HG03066 (cell line): ENCODE measurements at regions not wholly inside any gene's neighbourhood (a gene's known extent, or its start where the extent isn't known, plus 50 kb on each side); places are given as distances from the start of the nearest gene placed in this dataset.
"Not testable (repeated sequence)": the region's sequence is repeated elsewhere in the genome, so short reads cannot be mapped to it uniquely, and the experiment has no call there.

Source experiments
- ATAC-seq: cut with Tn5 transposase; IDR thresholded peaks from one replicate; pipeline ENCODE4 v1.9.1; 2021; ENCODE audit warnings: low read depth; ENCODE audit not compliant: unreplicated experiment

GRCh38 chr6:58067867-58068548 is 750.6 kb downstream of the PRIM2 start:
- ATAC-seq, result not testable (repeated sequence)

DNA sequence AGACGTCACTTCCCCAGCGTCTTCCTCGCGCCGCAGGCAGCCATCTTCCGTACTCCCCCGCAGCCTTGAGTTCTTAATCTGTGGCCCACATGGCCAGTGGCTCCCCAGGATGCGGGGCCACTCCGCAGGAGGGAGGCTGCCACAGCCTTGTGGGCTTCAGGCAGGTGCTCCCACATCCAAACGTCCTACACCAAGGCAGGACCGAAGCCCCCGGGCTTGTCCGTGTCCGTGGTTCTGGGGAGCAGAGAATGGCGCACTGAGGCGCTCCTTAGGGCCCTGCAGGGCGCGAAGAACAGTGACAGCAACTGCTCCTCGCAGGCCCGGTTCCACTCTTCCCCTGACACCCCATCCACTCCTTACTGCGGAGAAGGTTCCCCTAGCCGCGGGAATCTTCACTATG is 755.8 kb downstream of the PRIM2 start:
- no peak for ATAC-seq

GRCh38 chr6:58090067-58090466 is 772.6 kb downstream of the PRIM2 start:
- ATAC-seq, result not testable (repeated sequence)

GRCh38 chr6:58097251-58097650 is 779.8 kb downstream of the PRIM2 start:
- not testable (repeated sequence) for ATAC-seq

DNA sequence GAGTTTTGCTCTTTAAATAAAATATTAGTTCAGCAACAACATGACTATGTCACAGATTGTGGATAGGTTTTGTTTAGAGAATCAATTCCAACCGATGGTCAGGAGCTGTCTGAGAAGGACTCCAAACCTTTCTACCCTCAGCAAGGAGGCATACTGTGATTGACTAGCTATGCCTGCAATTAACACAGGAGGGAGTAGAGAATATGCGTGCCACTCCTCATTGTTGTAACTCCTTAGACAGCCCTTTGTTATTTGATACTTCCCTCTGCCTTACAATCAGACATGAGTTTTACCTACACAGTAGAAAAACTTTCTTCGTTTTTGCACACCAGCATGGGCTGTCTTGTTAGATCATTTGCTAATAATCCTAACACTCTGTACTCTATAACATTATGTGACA is 796.5 kb downstream of the PRIM2 start:
- no peak for ATAC-seq

GRCh38 chr6:58117162-58117561 is 799.7 kb downstream of the PRIM2 start:
- ATAC-seq, result not testable (repeated sequence)

DNA sequence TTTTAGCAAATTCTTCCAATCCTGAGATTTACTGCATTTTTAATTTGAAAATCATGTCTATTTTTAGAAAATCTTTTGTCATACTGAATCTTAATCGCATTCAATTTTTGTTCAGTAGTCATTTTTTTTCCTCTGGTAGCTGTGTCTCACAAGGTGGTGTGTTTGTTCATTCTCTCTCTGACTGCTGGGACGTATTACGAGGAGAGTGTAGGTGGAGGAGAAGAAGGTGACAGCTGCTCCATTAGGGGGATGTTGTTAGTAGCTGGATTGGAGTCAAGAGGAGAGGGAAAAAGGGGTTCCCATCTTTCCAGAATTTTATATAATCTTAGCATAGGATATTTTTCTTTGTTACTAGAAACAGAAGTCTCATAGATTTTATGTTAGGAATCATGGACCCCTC is 804.2 kb downstream of the PRIM2 start:
- not testable (repeated sequence) for ATAC-seq

DNA sequence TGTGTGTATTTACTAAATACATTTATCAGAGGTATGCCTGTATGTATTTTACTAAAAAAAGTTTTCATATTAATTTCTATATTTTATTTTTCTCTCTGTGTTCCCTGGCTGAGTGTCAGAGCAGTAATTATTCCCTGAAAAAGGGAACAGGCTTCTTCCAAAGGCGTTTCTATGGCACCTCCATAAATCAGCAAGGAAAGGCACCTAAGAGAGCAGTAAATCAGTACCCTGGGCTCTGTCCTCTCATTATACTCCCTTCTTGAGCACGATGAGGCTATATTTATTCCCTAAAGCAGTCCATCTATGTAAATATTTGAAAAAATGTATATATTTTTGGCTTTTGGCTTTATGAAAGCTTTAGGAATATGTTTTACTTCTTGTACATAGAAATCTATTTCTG is 806.3 kb downstream of the PRIM2 start:
- ATAC-seq, result not testable (repeated sequence)

GRCh38 chr6:58128549-58128948 is 811.1 kb downstream of the PRIM2 start:
- ATAC-seq, result not testable (repeated sequence)

DNA sequence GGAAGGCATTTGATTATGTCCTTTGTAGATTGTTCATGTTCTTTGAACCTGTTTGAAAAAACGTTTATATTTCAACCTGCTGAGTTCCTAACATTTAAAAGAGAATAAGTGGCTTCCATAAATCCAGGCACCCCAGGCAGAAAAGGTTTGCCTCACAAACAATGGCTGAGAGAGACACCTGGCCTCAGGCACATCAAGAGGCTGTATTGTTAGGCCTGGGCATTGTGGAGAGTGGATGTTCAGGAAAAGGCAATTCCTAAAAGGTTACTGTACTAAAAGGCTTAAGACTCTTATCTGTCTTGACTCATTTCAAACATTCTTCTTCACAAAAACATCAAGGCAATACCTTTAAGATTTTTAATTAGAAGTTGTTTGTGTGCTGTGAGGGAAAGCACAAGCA is 811.7 kb downstream of the PRIM2 start:
- not testable (repeated sequence) for ATAC-seq

- not testable (repeated sequence) for ATAC-seq
These were observed 822.3 kb downstream of the PRIM2 start for GRCh38 chr6:58139746-58140145.

DNA sequence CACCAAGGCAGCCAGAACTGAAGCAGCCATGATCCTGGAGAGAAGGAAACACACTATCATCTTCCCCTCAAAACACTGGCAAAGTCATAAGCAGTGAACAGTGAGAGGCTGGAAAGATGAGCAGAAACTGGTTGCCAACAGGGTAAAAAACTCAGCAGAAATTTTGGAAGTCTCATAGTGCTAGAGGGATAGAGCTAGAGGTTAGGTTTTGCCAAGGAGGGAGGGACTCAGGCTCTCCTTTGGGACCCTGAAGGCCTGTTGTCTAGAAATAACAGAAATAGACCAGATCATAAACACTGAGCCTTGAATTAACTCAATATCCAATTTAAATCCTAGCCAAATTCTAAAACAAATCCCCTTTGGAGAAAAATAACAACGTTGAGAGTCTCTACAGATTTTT is 853.6 kb downstream of the PRIM2 start:
- ATAC-seq, result not testable (repeated sequence)

DNA sequence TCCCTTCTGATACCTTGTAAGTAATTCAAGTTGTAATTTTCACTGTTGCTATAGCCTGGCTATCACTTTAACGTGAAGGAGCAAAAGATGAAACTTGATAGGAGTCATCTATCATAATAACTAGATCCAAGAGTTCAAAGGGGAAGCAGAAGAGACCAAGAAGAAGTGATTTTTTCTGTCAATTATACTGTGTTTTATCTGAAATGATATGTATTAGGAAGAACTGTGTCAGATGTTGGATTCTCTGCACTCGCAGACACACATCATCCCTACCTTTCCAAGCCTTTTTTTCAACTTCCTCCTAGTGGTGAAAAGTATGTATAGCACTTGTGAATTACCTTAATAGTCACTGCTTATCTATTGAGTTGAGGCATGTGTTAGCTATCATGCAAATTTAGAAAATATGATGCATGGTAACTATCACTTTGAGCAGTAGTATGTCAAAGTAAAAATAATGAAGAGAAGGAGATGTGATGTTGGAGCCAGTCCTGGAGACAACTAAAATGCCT is 864.2 kb downstream of the PRIM2 start:
- not testable (repeated sequence) for ATAC-seq

- not testable (repeated sequence) for ATAC-seq
These were observed 867.9 kb downstream of the PRIM2 start for GRCh38 chr6:58185300-58185699.

DNA sequence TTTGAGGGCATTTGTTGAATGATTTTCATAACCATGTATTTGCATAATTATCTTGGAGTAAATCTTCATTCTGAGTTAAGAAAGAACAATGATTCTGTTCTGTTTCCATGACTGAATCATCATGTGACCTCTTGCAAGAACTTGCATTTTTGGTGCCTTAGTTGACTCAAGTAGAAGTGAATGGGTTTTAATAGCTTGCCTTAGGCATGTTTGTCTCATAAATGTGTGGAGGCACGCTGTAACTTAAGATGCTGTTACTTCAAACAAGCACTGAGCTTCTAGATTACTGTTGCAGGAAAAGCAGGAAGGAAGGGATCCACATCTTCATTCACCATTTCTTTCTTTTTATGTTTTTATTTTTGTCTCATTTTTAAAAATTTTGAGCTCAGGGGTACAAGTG is 875.8 kb downstream of the PRIM2 start:
- not testable (repeated sequence) for ATAC-seq

GRCh38 chr6:58198301-58198700 is 880.9 kb downstream of the PRIM2 start:
- ATAC-seq, result no peak

DNA sequence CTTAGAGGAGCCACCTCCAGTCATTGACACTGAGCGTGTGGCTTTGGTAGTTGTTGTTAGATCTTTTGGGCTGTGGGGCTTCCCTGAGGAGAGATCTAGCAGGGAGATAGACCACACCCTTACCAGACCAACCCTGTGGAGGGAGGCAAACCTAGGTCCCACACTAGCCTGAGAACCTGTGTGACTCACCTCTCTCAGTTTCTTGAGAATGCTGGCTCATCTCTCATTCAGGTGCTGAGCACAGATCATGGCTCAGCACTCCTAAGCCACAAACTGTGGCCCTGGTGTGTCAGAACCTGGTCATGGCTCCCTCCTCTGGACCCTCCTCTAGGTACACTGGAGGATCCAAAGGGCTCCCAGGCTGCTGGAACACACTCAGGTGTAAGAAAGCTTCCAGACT is 919.7 kb downstream of the PRIM2 start:
- ATAC-seq, result not testable (repeated sequence)

- not testable (repeated sequence) for ATAC-seq
These were observed 921.0 kb downstream of the PRIM2 start for GRCh38 chr6:58238421-58238820.

GRCh38 chr6:58257625-58258024 is 940.2 kb downstream of the PRIM2 start:
- ATAC-seq, result not testable (repeated sequence)

DNA sequence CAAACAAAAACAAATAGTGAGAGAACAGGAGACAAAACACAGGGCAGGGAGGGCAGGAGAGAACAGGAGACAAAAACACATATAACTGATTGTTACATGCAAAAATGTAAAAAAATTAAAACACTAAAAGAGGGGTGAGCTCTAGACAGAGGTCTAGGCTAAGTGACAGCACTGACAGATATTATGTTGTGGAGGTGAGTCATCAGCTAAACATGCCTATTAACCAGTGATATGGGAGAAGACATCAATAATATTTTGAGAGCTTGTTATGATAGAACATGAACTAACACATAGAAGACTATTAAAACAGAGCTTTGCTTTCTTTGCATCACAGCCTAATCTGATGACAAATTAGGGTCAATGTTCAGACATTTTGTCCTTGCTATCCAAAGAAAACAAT is 972.7 kb downstream of the PRIM2 start:
- no peak for ATAC-seq

GRCh38 chr6:58291319-58291718 is 973.9 kb downstream of the PRIM2 start:
- not testable (repeated sequence) for ATAC-seq

DNA sequence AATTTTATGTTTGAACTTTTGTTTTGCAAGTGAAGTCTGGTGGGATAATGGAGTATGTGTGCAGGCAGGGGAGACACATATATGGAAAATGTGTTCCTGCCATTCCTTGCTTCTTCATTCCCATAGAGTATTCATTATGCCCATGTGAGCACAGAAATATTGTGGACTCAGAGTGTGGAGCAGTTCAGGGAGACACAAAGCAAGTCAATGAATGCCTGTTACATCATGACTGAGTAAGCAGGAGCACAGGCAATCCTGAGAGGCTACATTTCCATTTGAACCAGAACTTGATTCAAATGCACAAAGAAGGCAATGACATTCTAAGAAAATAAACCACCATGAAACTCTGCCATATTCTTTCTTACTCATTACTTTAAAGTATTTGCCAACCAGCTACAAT is 990.5 kb downstream of the PRIM2 start:
- not testable (repeated sequence) for ATAC-seq
